ENCODE measurements at regions not wholly inside any gene's neighbourhood (a gene's known extent, or its start where the extent isn't known, plus 50 kb on each side); places are given as distances from the start of the nearest gene placed in this dataset.

DNA sequence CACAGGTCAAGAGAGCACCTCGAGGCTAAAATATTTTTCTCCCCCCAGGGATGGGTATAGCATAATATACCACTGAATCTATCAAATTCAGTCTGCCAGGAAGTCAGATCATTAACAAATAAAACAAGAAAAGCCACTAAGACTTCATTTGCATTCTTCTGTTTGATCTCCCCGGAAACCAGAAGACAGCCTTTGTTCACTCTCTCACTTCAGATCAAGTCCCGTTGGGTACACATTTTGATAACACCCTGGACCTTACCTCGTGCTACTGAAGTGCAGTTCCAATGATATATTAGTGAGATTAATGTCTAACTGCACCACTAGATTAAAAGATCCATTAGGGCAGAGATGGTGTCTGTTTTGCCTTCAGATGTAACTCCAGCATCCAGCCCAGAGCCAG is 157.7 kb upstream of the B3GAT2 start:
- H3K4me3 ChIP-seq (ENCODE audit: low read depth, low read length): no peak overlapping the region
- ChIA-PET CTCF (no interaction called here), POLR2A (no interaction called here)
- peaks cover 5% of the 10 kb centered on the region for H3K4me1 ChIP-seq (ENCODE audit: control insufficient read depth, insufficient read depth, low read length)
- H3K9me3 ChIP-seq (ENCODE audit: control insufficient read depth, insufficient read depth, low read depth, low read length): no peaks in the 10 kb centered on the region
- no peak for TF ChIP-seq KLF7 (tag by site-specific recombination; IDR thresholded peaks at IDR 0.05; ENCODE audit: borderline replicate concordance)
- TF ChIP-seq ZNF114 (tag by site-specific recombination; IDR thresholded peaks at IDR 0.05): no peak
- TF ChIP-seq ZNF335 (tag by site-specific recombination; conservative IDR thresholded peaks at IDR 0.05): no peak
- TF ChIP-seq, protein P1, sequence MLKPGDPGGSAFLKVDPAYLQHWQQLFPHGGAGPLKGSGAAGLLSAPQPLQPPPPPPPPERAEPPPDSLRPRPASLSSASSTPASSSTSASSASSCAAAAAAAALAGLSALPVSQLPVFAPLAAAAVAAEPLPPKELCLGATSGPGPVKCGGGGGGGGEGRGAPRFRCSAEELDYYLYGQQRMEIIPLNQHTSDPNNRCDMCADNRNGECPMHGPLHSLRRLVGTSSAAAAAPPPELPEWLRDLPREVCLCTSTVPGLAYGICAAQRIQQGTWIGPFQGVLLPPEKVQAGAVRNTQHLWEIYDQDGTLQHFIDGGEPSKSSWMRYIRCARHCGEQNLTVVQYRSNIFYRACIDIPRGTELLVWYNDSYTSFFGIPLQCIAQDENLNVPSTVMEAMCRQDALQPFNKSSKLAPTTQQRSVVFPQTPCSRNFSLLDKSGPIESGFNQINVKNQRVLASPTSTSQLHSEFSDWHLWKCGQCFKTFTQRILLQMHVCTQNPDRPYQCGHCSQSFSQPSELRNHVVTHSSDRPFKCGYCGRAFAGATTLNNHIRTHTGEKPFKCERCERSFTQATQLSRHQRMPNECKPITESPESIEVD (tag by site-specific recombination; IDR thresholded peaks at IDR 0.05): no peak
- no peak overlapping the region for H3K27ac ChIP-seq (ENCODE audit: extremely low read depth, low read depth, low read length)
- no peaks in the 10 kb centered on the region for H3K36me3 ChIP-seq (ENCODE audit: control insufficient read depth in 2 of 2, insufficient read depth in 1 of 2, low read length in 2 of 2)

DNA sequence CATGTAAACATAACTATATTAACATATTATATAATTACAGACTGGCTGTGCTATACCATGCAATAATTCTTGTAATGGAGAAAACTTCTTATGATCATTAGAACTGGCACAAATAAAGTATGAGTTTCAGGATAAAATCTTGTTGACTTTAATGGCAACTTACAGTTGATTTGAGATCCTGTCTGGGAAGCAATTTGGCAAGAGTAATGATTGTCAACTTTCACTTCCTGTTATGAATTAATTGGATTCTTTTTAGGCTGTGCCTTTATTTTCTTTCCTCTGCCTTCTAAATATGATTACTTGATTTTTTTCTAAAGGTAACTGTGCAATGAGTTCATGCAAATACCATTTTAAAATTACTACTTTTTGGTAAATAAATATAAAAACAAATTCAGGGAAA is 158.1 kb upstream of the B3GAT2 start:
- H3K9me3 ChIP-seq (ENCODE audit: control insufficient read depth, insufficient read depth, low read depth, low read length): no peaks in the 10 kb centered on the region
- no peaks in the 10 kb centered on the region for H3K36me3 ChIP-seq (ENCODE audit: control insufficient read depth in 2 of 2, insufficient read depth in 1 of 2, low read length in 2 of 2)
- TF ChIP-seq ZNF121 (tag by site-specific recombination; IDR thresholded peaks at IDR 0.05): no peak
- TF ChIP-seq ZNF155 (tag by site-specific recombination; IDR thresholded peaks at IDR 0.05): no peak
- no peak for TF ChIP-seq GLI4 (tag by site-specific recombination; IDR thresholded peaks at IDR 0.05)
- no peak for TF ChIP-seq ZNF677 (tag by site-specific recombination; IDR thresholded peaks at IDR 0.05)
- no peak for TF ChIP-seq ZNF561 (tag by site-specific recombination; IDR thresholded peaks at IDR 0.05; ENCODE audit: borderline replicate concordance)
- no peak for TF ChIP-seq ZNF10 (tag by site-specific recombination; IDR thresholded peaks at IDR 0.05)
- TF ChIP-seq YY1 (tag by site-specific recombination; IDR thresholded peaks at IDR 0.05): no peak
- TF ChIP-seq SCRT1 (tag by site-specific recombination; IDR thresholded peaks at IDR 0.05; ENCODE audit: borderline replicate concordance): no peak
- no peak for TF ChIP-seq ZNF138 (tag by site-specific recombination; IDR thresholded peaks at IDR 0.05; ENCODE audit: borderline replicate concordance)
- ChIA-PET POLR2A (no interaction called here), CTCF (no interaction called here)
- no peak overlapping the region for H3K4me3 ChIP-seq (ENCODE audit: low read depth, low read length)
- H3K27ac ChIP-seq (ENCODE audit: extremely low read depth, low read depth, low read length): no peak overlapping the region
- H3K4me1 ChIP-seq (ENCODE audit: control insufficient read depth, insufficient read depth, low read length): peaks cover 5% of the 10 kb centered on the region

DNA sequence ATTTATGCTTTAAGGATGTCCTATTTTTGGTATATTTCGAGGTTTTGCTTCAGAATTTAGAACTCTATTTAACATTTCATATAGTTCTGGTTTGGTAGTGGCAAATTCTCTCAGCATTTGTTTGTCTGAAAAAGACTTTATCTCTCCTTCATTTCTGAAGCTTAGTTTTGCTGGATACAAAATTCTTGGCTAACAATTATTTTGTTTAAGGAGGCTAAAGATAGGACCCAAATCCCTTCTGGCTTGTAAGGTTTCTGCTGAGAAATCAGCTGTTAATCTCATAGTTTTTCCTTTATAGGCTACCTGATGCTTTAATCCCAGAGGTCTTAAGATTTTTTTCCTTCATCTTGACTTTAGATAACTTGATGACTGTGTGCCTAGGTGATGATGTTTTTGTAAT is 162.7 kb upstream of the B3GAT2 start:
- H3K27ac ChIP-seq (ENCODE audit: extremely low read depth, low read depth, low read length): no peak overlapping the region
- H3K4me1 ChIP-seq (ENCODE audit: control insufficient read depth, insufficient read depth, low read length): peaks cover 4% of the 10 kb centered on the region
- CTCF ChIA-PET: interaction anchor here (0.6 to 1.1 kb wide), 3 partner anchors 12 to 232 kb away, joined by 3 to 5 read pairs (median 3); no protein-coding TSS in a partner anchor
- no peak overlapping the region for H3K4me3 ChIP-seq (ENCODE audit: low read depth, low read length)
- TF ChIP-seq, protein P2, sequence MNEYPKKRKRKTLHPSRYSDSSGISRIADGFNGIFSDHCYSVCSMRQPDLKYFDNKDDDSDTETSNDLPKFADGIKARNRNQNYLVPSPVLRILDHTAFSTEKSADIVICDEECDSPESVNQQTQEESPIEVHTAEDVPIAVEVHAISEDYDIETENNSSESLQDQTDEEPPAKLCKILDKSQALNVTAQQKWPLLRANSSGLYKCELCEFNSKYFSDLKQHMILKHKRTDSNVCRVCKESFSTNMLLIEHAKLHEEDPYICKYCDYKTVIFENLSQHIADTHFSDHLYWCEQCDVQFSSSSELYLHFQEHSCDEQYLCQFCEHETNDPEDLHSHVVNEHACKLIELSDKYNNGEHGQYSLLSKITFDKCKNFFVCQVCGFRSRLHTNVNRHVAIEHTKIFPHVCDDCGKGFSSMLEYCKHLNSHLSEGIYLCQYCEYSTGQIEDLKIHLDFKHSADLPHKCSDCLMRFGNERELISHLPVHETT (tag by site-specific recombination; IDR thresholded peaks at IDR 0.05): no peak
- TF ChIP-seq ZNF138 (tag by site-specific recombination; IDR thresholded peaks at IDR 0.05; ENCODE audit: borderline replicate concordance): no peak
- TF ChIP-seq SETDB1 (IDR thresholded peaks at IDR 0.05; ENCODE audit: insufficient read length, low read length): peak; percentile 97
- no peak for TF ChIP-seq ZNF23 (tag by site-specific recombination; IDR thresholded peaks at IDR 0.05; ENCODE audit: borderline replicate concordance)
- no peak for TF ChIP-seq ZNF354C (tag by site-specific recombination; IDR thresholded peaks at IDR 0.05; ENCODE audit: borderline replicate concordance, low read depth)
- TF ChIP-seq TRIM28 (IDR thresholded peaks at IDR 0.05; ENCODE audit: borderline replicate concordance, low read length): peak; percentile 54; the same call in 1 of the 2 replicates
- POLR2A ChIA-PET: no interaction called here
- H3K36me3 ChIP-seq (ENCODE audit: control insufficient read depth in 2 of 2, insufficient read depth in 1 of 2, low read length in 2 of 2): no peaks in the 10 kb centered on the region
- no peaks in the 10 kb centered on the region for H3K9me3 ChIP-seq (ENCODE audit: control insufficient read depth, insufficient read depth, low read depth, low read length)

Data from HEK293 (cell line).